ENCODE measurements at regions not wholly inside any gene's neighbourhood (a gene's known extent, or its start where the extent isn't known, plus 50 kb on each side); places are given as distances from the start of the nearest gene placed in this dataset.
"Not testable (repeated sequence)": the region's sequence is repeated elsewhere in the genome, so short reads cannot be mapped to it uniquely, and the experiment has no call there.

GRCh38 chr13:65330287-65330686 lies 1899.8 kb downstream of the PCDH9 start:
- no peak for TF ChIP-seq Cebpa-rat (IDR thresholded peaks at IDR 0.05)
- no peak overlapping the region for H3K4me2 ChIP-seq
- H4K20me1 ChIP-seq = no peaks in the 10 kb centered on the region
- no peak overlapping the region for H3K9ac ChIP-seq
- H3K9me3 ChIP-seq = no peaks in the 10 kb centered on the region
- no peaks in the 10 kb centered on the region for H3K4me1 ChIP-seq
- H3K4me3 ChIP-seq = no peak overlapping the region
- no peaks in the 10 kb centered on the region for H3K36me3 ChIP-seq
- no peak overlapping the region for H3K27ac ChIP-seq
- no peaks in the 10 kb centered on the region for H3K27me3 ChIP-seq

GRCh38 chr13:65323192-65323591 lies 1906.9 kb downstream of the PCDH9 start:
- not testable (repeated sequence) for H3K4me1 ChIP-seq, H3K27me3 ChIP-seq, H4K20me1 ChIP-seq, H3K27ac ChIP-seq, H3K9ac ChIP-seq, H3K9me3 ChIP-seq, H3K4me3 ChIP-seq, H3K36me3 ChIP-seq, H3K4me2 ChIP-seq

- H3K27ac ChIP-seq, H4K20me1 ChIP-seq, H3K9me3 ChIP-seq, H3K9ac ChIP-seq, H3K4me1 ChIP-seq, H3K4me2 ChIP-seq, H3K36me3 ChIP-seq, H3K4me3 ChIP-seq, H3K27me3 ChIP-seq: not testable (repeated sequence)
Measured at GRCh38 chr13:65321423-65321822, 1908.7 kb downstream of the PCDH9 start.

GRCh38 chr13:65314008-65314407 lies 1916.1 kb downstream of the PCDH9 start:
- no peaks in the 10 kb centered on the region for H3K27me3 ChIP-seq
- no peak for TF ChIP-seq Cebpa-rat (IDR thresholded peaks at IDR 0.05)
- no peaks in the 10 kb centered on the region for H4K20me1 ChIP-seq
- H3K36me3 ChIP-seq = no peaks in the 10 kb centered on the region
- no peak overlapping the region for H3K27ac ChIP-seq
- no peaks in the 10 kb centered on the region for H3K4me1 ChIP-seq
- H3K9me3 ChIP-seq = peaks cover 6% of the 10 kb centered on the region; the same call in 1 of the 2 replicates
- no peak overlapping the region for H3K4me2 ChIP-seq
- no peak overlapping the region for H3K4me3 ChIP-seq
- H3K9ac ChIP-seq = no peak overlapping the region

- Histone ChIP-seq H3K4me1 (no peaks in the 10 kb centered on the region), H3K9me3 (peaks cover 6% of the 10 kb centered on the region; the same call in 1 of the 2 replicates), H3K4me3 (no peak overlapping the region), H3K4me2 (no peak overlapping the region), H4K20me1 (no peaks in the 10 kb centered on the region), H3K27me3 (no peaks in the 10 kb centered on the region), H3K27ac (no peak overlapping the region), H3K36me3 (no peaks in the 10 kb centered on the region), H3K9ac (no peak overlapping the region)
- TF ChIP-seq Cebpa-rat (IDR thresholded peaks at IDR 0.05) = no peak
Measured at GRCh38 chr13:65310663-65311328, 1919.3 kb downstream of the PCDH9 start.

- Histone ChIP-seq H3K9me3 (peaks cover 6% of the 10 kb centered on the region; the same call in 1 of the 2 replicates), H4K20me1 (no peaks in the 10 kb centered on the region), H3K27me3 (no peaks in the 10 kb centered on the region), H3K4me1 (no peaks in the 10 kb centered on the region), H3K4me3 (no peak overlapping the region), H3K4me2 (no peak overlapping the region), H3K27ac (no peak overlapping the region), H3K36me3 (no peaks in the 10 kb centered on the region), H3K9ac (no peak overlapping the region)
- no peak for TF ChIP-seq Cebpa-rat (IDR thresholded peaks at IDR 0.05)
Measured at GRCh38 chr13:65309906-65310305, 1920.2 kb downstream of the PCDH9 start.

- H3K4me2 ChIP-seq, H3K27ac ChIP-seq, H3K9ac ChIP-seq, H3K4me1 ChIP-seq, H3K9me3 ChIP-seq, H3K4me3 ChIP-seq, H4K20me1 ChIP-seq, H3K27me3 ChIP-seq, H3K36me3 ChIP-seq: not testable (repeated sequence)
Measured at GRCh38 chr13:65308729-65309128, 1921.4 kb downstream of the PCDH9 start.

- H4K20me1 ChIP-seq = no peaks in the 10 kb centered on the region
- H3K4me3 ChIP-seq = no peak overlapping the region
- H3K4me2 ChIP-seq = no peak overlapping the region
- H3K27ac ChIP-seq = no peak overlapping the region
- no peak overlapping the region for H3K9ac ChIP-seq
- TF ChIP-seq Cebpa-rat (IDR thresholded peaks at IDR 0.05) = no peak
- H3K9me3 ChIP-seq = peaks cover 6% of the 10 kb centered on the region; the same call in 1 of the 2 replicates
- no peaks in the 10 kb centered on the region for H3K4me1 ChIP-seq
- no peaks in the 10 kb centered on the region for H3K36me3 ChIP-seq
- H3K27me3 ChIP-seq = no peaks in the 10 kb centered on the region
Measured at GRCh38 chr13:65307056-65307455, 1923.1 kb downstream of the PCDH9 start.

- Histone ChIP-seq H3K27ac (no peak overlapping the region), H3K27me3 (no peaks in the 10 kb centered on the region), H3K9me3 (no peaks in the 10 kb centered on the region), H3K4me1 (no peaks in the 10 kb centered on the region), H3K36me3 (no peaks in the 10 kb centered on the region), H3K9ac (no peak overlapping the region), H4K20me1 (no peaks in the 10 kb centered on the region), H3K4me2 (no peak overlapping the region), H3K4me3 (no peak overlapping the region)
- no peak for TF ChIP-seq Cebpa-rat (IDR thresholded peaks at IDR 0.05)
Measured at GRCh38 chr13:65302691-65303090, 1927.4 kb downstream of the PCDH9 start.

- Histone ChIP-seq H3K9ac (no peak overlapping the region), H4K20me1 (no peaks in the 10 kb centered on the region), H3K36me3 (no peaks in the 10 kb centered on the region), H3K9me3 (no peaks in the 10 kb centered on the region), H3K27ac (no peak overlapping the region), H3K27me3 (no peaks in the 10 kb centered on the region), H3K4me1 (no peaks in the 10 kb centered on the region), H3K4me3 (no peak overlapping the region), H3K4me2 (no peak overlapping the region)
- TF ChIP-seq Cebpa-rat (IDR thresholded peaks at IDR 0.05) = no peak
Measured at GRCh38 chr13:65301506-65301905, 1928.6 kb downstream of the PCDH9 start.

GRCh38 chr13:65300220-65300619 lies 1929.9 kb downstream of the PCDH9 start:
- Histone ChIP-seq H3K27ac (no peak overlapping the region), H3K36me3 (no peaks in the 10 kb centered on the region), H3K9me3 (no peaks in the 10 kb centered on the region), H3K9ac (no peak overlapping the region), H3K4me1 (no peaks in the 10 kb centered on the region), H3K27me3 (no peaks in the 10 kb centered on the region), H3K4me3 (no peak overlapping the region), H4K20me1 (no peaks in the 10 kb centered on the region), H3K4me2 (no peak overlapping the region)
- no peak for TF ChIP-seq Cebpa-rat (IDR thresholded peaks at IDR 0.05)

Data from BLaER1 (cell line).